ENCODE measurements at regions not wholly inside any gene's neighbourhood (a gene's known extent, or its start where the extent isn't known, plus 50 kb on each side); places are given as distances from the start of the nearest gene placed in this dataset.

DNA sequence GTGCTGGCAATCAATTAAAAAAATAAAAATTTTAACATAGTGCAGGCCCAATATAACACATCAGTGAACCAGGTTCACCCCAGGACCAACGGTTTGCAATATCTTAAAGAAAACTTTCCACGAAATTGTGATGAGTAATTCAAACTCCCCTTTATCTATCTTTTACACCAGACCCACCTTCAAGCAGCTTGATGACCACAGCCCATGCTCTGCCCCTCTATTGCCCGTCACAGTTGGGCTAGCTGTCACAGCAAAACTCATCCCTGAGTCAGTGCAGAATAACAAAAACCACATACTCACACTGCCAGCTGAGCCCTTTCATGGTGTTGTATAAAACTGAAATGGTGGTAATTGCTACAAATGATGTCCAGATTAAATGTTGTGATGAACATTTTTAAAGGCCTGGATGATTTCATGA is 112.5 kb upstream of the CREB1 start:
- Histone ChIP-seq H3K27me3 (ENCODE audit: insufficient read depth, low read depth, low read length) (no peaks in the 10 kb centered on the region), H3K9me2 (ENCODE audit: insufficient read depth, low read length) (no peaks in the 10 kb centered on the region), H4K20me1 (ENCODE audit: insufficient read depth) (no peaks in the 10 kb centered on the region), H3K9ac (ENCODE audit: low read length) (peak overlapping the region; percentile 48), H3F3A (ENCODE audit: insufficient read depth, low read length, poor library complexity, severe bottlenecking) (peaks cover 7% of the 10 kb centered on the region), H2AFZ (ENCODE audit: low read depth, low read length) (no peak overlapping the region), H3K27ac (ENCODE audit: low read length) (peak overlapping the region; percentile 90), H3K36me3 (ENCODE audit: insufficient read depth, low read length) (no peaks in the 10 kb centered on the region), H3K9me3 (ENCODE audit: low read length) (no peaks in the 10 kb centered on the region), H3K4me3 (ENCODE audit: low read length) (peak overlapping the region; percentile 50), H3K79me2 (replicated peaks; ENCODE audit: insufficient read depth, low read length) (no peaks in the 10 kb centered on the region), H3K4me2 (ENCODE audit: low read length) (peak overlapping the region; percentile 2)
- TF ChIP-seq POLR2AphosphoS5 (IDR thresholded peaks at IDR 0.05) = no peak
- no peak for TF ChIP-seq SMC3 (conservative IDR thresholded peaks at IDR 0.05; ENCODE audit: poor library complexity)
- TF ChIP-seq, protein P1, sequence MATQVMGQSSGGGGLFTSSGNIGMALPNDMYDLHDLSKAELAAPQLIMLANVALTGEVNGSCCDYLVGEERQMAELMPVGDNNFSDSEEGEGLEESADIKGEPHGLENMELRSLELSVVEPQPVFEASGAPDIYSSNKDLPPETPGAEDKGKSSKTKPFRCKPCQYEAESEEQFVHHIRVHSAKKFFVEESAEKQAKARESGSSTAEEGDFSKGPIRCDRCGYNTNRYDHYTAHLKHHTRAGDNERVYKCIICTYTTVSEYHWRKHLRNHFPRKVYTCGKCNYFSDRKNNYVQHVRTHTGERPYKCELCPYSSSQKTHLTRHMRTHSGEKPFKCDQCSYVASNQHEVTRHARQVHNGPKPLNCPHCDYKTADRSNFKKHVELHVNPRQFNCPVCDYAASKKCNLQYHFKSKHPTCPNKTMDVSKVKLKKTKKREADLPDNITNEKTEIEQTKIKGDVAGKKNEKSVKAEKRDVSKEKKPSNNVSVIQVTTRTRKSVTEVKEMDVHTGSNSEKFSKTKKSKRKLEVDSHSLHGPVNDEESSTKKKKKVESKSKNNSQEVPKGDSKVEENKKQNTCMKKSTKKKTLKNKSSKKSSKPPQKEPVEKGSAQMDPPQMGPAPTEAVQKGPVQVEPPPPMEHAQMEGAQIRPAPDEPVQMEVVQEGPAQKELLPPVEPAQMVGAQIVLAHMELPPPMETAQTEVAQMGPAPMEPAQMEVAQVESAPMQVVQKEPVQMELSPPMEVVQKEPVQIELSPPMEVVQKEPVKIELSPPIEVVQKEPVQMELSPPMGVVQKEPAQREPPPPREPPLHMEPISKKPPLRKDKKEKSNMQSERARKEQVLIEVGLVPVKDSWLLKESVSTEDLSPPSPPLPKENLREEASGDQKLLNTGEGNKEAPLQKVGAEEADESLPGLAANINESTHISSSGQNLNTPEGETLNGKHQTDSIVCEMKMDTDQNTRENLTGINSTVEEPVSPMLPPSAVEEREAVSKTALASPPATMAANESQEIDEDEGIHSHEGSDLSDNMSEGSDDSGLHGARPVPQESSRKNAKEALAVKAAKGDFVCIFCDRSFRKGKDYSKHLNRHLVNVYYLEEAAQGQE (IDR thresholded peaks at IDR 0.05; ENCODE audit: borderline replicate concordance) = no peak
- TF ChIP-seq RAD21 (conservative IDR thresholded peaks at IDR 0.05) = no peak
- TF ChIP-seq, protein P2, sequence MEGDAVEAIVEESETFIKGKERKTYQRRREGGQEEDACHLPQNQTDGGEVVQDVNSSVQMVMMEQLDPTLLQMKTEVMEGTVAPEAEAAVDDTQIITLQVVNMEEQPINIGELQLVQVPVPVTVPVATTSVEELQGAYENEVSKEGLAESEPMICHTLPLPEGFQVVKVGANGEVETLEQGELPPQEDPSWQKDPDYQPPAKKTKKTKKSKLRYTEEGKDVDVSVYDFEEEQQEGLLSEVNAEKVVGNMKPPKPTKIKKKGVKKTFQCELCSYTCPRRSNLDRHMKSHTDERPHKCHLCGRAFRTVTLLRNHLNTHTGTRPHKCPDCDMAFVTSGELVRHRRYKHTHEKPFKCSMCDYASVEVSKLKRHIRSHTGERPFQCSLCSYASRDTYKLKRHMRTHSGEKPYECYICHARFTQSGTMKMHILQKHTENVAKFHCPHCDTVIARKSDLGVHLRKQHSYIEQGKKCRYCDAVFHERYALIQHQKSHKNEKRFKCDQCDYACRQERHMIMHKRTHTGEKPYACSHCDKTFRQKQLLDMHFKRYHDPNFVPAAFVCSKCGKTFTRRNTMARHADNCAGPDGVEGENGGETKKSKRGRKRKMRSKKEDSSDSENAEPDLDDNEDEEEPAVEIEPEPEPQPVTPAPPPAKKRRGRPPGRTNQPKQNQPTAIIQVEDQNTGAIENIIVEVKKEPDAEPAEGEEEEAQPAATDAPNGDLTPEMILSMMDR (IDR thresholded peaks at IDR 0.05; ENCODE audit: poor library complexity, severe bottlenecking) = no peak
- no peak for TF ChIP-seq TAF1 (IDR thresholded peaks at IDR 0.05; ENCODE audit: low read depth)
- no peak for TF ChIP-seq EZH2 (IDR thresholded peaks at IDR 0.05; ENCODE audit: borderline replicate concordance, insufficient read depth, low read length, poor library complexity, severe bottlenecking)
- TF ChIP-seq EP300 (conservative IDR thresholded peaks at IDR 0.05; ENCODE audit: poor library complexity, severe bottlenecking) = no peak
- TF ChIP-seq MXI1 (conservative IDR thresholded peaks at IDR 0.05; ENCODE audit: poor library complexity, severe bottlenecking) = no peak

DNA sequence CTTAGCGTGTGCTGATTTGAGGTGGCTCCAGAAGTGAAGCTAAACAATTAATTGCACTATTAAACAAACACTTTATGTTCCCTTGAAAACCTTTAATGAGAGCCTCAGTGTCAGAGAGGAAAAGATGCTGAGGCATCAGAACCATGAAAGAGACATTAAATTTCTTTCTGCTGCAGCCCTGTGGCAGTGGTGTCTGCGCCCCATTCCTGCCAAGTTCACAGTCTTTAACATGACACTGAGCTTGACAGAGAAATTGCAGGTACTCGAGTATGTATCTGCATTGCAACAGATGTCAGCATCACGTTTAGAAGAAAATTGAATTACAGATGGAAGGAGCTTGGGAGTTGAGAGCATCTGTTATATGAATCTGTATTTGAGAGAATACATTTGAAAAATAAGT is 111.3 kb upstream of the CREB1 start:
- peak overlapping the region; percentile 48 for H3K9ac ChIP-seq (ENCODE audit: low read length)
- H3K4me2 ChIP-seq (ENCODE audit: low read length) = peak overlapping the region; percentile 2
- peak overlapping the region; percentile 90 for H3K27ac ChIP-seq (ENCODE audit: low read length)
- no peaks in the 10 kb centered on the region for H4K20me1 ChIP-seq (ENCODE audit: insufficient read depth)
- TF ChIP-seq, protein P2 (IDR thresholded peaks at IDR 0.05; ENCODE audit: poor library complexity, severe bottlenecking) = peak; percentile 26
- no peak for TF ChIP-seq MXI1 (conservative IDR thresholded peaks at IDR 0.05; ENCODE audit: poor library complexity, severe bottlenecking)
- TF ChIP-seq TAF1 (IDR thresholded peaks at IDR 0.05; ENCODE audit: low read depth) = no peak
- TF ChIP-seq SMC3 (conservative IDR thresholded peaks at IDR 0.05; ENCODE audit: poor library complexity) = peak; percentile 65
- TF ChIP-seq, protein P1 (IDR thresholded peaks at IDR 0.05; ENCODE audit: borderline replicate concordance) = peak; percentile 62
- TF ChIP-seq EZH2 (IDR thresholded peaks at IDR 0.05; ENCODE audit: borderline replicate concordance, insufficient read depth, low read length, poor library complexity, severe bottlenecking) = no peak
- TF ChIP-seq POLR2AphosphoS5 (IDR thresholded peaks at IDR 0.05) = peak; percentile 90
- TF ChIP-seq EP300 (conservative IDR thresholded peaks at IDR 0.05; ENCODE audit: poor library complexity, severe bottlenecking) = peak; percentile 97
- TF ChIP-seq RAD21 (conservative IDR thresholded peaks at IDR 0.05) = peak; percentile 61
- no peaks in the 10 kb centered on the region for H3K36me3 ChIP-seq (ENCODE audit: insufficient read depth, low read length)
- peak overlapping the region; percentile 50 for H3K4me3 ChIP-seq (ENCODE audit: low read length)
- peaks cover 7% of the 10 kb centered on the region for H3F3A ChIP-seq (ENCODE audit: insufficient read depth, low read length, poor library complexity, severe bottlenecking)
- H3K27me3 ChIP-seq (ENCODE audit: insufficient read depth, low read depth, low read length) = no peaks in the 10 kb centered on the region
- no peaks in the 10 kb centered on the region for H3K79me2 ChIP-seq (replicated peaks; ENCODE audit: insufficient read depth, low read length)
- H3K9me2 ChIP-seq (ENCODE audit: insufficient read depth, low read length) = no peaks in the 10 kb centered on the region
- H2AFZ ChIP-seq (ENCODE audit: low read depth, low read length) = no peak overlapping the region
- no peaks in the 10 kb centered on the region for H3K9me3 ChIP-seq (ENCODE audit: low read length)
